GM23338 (cell line): ENCODE measurements at regions not wholly inside any gene's neighbourhood (a gene's known extent, or its start where the extent isn't known, plus 50 kb on each side); places are given as distances from the start of the nearest gene placed in this dataset.

ENCODE experiments used
- ATAC-seq: fragments of 200-7000 bp; cut with Tn5 transposase; 3 replicates; pipeline ENCODE4 v1.9.1; 2020
- DNase-seq: peaks from one replicate; pipeline ENCODE4 v3.0.0-alpha.2; 2015; ENCODE audit warnings: low spot score
- H2AFZ ChIP-seq: fragments of 200-600 bp; sonication (generic); 2 replicates; pipeline ENCODE4 v1.8.0; 2016; ENCODE audit warnings: antibody characterized with exemption, mild to moderate bottlenecking, moderate library complexity
- H3F3A ChIP-seq: fragments of 200-600 bp; sonication (generic); replicated peaks from 2 replicates; pipeline ENCODE4 v1.8.0; 2017; ENCODE audit warnings: antibody characterized with exemption, mixed run types, low read depth
- H3K27ac ChIP-seq: fragments of 200-600 bp; sonication (generic); 2 replicates; pipeline ENCODE4 v1.6.1; 2016; ENCODE audit warnings: low read depth
- H3K27me3 ChIP-seq: fragments of 200-600 bp; sonication (generic); 2 replicates; pipeline ENCODE4 v1.8.0; 2016; ENCODE audit warnings: mild to moderate bottlenecking, mixed run types, moderate library complexity; ENCODE audit not compliant: insufficient read depth
- H3K36me3 ChIP-seq: fragments of 200-600 bp; sonication (generic); 2 replicates; pipeline ENCODE4 v1.8.0; 2016; ENCODE audit warnings: mild to moderate bottlenecking; ENCODE audit not compliant: insufficient read depth
- H3K4me1 ChIP-seq: fragments of 200-600 bp; sonication (generic); 2 replicates; pipeline ENCODE4 v1.8.0; 2016; ENCODE audit warnings: mild to moderate bottlenecking, moderate library complexity; ENCODE audit not compliant: insufficient read depth
- H3K4me2 ChIP-seq: fragments of 200-600 bp; sonication (generic); 2 replicates; pipeline ENCODE4 v1.7.1; 2017; ENCODE audit warnings: mixed run types
- H3K4me3 ChIP-seq: fragments of 200-600 bp; sonication (generic); 2 replicates; pipeline ENCODE4 v1.6.1; 2016; ENCODE audit warnings: mixed run types
- H3K79me2 ChIP-seq: fragments of 200-600 bp; sonication (generic); replicated peaks from 2 replicates; pipeline ENCODE4 v1.8.0; 2017; ENCODE audit warnings: mild to moderate bottlenecking; ENCODE audit not compliant: insufficient read depth
- H3K9me2 ChIP-seq: fragments of 200-600 bp; sonication (generic); 2 replicates; pipeline ENCODE4 v1.8.0; 2017; ENCODE audit not compliant: insufficient read depth
- H4K20me1 ChIP-seq: fragments of 200-600 bp; sonication (generic); replicated peaks from 2 replicates; pipeline ENCODE4 v1.8.0; 2017; ENCODE audit warnings: mild to moderate bottlenecking; ENCODE audit not compliant: insufficient read depth
- H3K27ac Mint-ChIP-seq: 2 replicates; pipeline ENCODE4 v1.8.0; 2020; ENCODE audit warnings: inconsistent platforms, mild to moderate bottlenecking, moderate library complexity, mixed read lengths
- H3K27me3 Mint-ChIP-seq: 3 replicates; pipeline ENCODE4 v1.8.0; 2022; ENCODE audit warnings: low read depth, mild to moderate bottlenecking, moderate library complexity, mixed read lengths, inconsistent platforms; ENCODE audit not compliant: insufficient read depth, poor library complexity
- H3K36me3 Mint-ChIP-seq: 3 replicates; pipeline ENCODE4 v1.8.0; 2021; ENCODE audit warnings: low read depth, mild to moderate bottlenecking, inconsistent platforms, moderate library complexity, mixed read lengths
- H3K4me1 Mint-ChIP-seq: 3 replicates; pipeline ENCODE4 v1.8.0; 2020; ENCODE audit warnings: mild to moderate bottlenecking, inconsistent platforms, mixed read lengths
- H3K4me3 Mint-ChIP-seq: 3 replicates; pipeline ENCODE4 v1.8.0; 2021; ENCODE audit warnings: moderate library complexity, mild to moderate bottlenecking, inconsistent platforms, mixed read lengths
- H3K9me3 Mint-ChIP-seq: 3 replicates; pipeline ENCODE4 v1.8.0; 2020; ENCODE audit warnings: moderate library complexity, mild to moderate bottlenecking, inconsistent platforms, mixed read lengths
- CREB1 ChIP-seq: fragments of 250-450 bp; sonication (Bioruptor Pico); IDR thresholded peaks from 2 replicates; pipeline ENCODE4 v1.5.0; 2020; ENCODE audit warnings: low read depth, mild to moderate bottlenecking, moderate library complexity
- EZH2 ChIP-seq: fragments of 200-600 bp; sonication (generic); IDR thresholded peaks from one replicate; pipeline ENCODE4 v1.8.0; 2017; ENCODE audit warnings: antibody characterized with exemption, mild to moderate bottlenecking, low read depth; ENCODE audit not compliant: unreplicated experiment
- EZH2phosphoT487 ChIP-seq: fragments of 200-600 bp; sonication (generic); IDR thresholded peaks from one replicate; pipeline ENCODE4 v1.8.1; 2018; ENCODE audit warnings: antibody characterized with exemption; ENCODE audit not compliant: unreplicated experiment
- JUNB ChIP-seq: IDR thresholded peaks from one replicate; pipeline ENCODE4 v1.6.1; 2016; ENCODE audit warnings: antibody characterized with exemption; ENCODE audit not compliant: unreplicated experiment
- NANOG ChIP-seq: IDR thresholded peaks from 2 replicates; pipeline ENCODE4 v1.6.1; 2016; ENCODE audit warnings: antibody characterized with exemption, borderline replicate concordance
- POLR2AphosphoS5 ChIP-seq: IDR thresholded peaks from 2 replicates; pipeline ENCODE4 v1.6.1; 2016; ENCODE audit warnings: antibody characterized with exemption, low read depth
- STAT1 ChIP-seq: IDR thresholded peaks from one replicate; pipeline ENCODE4 v1.6.1; 2016; ENCODE audit warnings: antibody characterized with exemption; ENCODE audit not compliant: unreplicated experiment
- ZNF114 ChIP-seq: fragments of 250-450 bp; sonication (Bioruptor Pico); IDR thresholded peaks from 2 replicates; pipeline ENCODE4 v1.5.0; 2020; ENCODE audit warnings: mild to moderate bottlenecking, moderate library complexity
- ZNF331 ChIP-seq: fragments of 250-450 bp; sonication (Bioruptor Pico); IDR thresholded peaks from 2 replicates; pipeline ENCODE4 v1.5.0; 2020; ENCODE audit warnings: low read depth, mild to moderate bottlenecking, moderate library complexity
- TF ChIP-seq, protein P1 (sequence below), 2 experiments: fragments of 200-600 bp in 1 of 2; sonication (generic) in 1 of 2; conservative IDR thresholded peaks; 2 replicates each; pipeline versions ENCODE4 v1.5.1 to v1.6.1; 2016 to 2017; ENCODE audit warnings: antibody characterized with exemption in 2 of 2, low read depth in 2 of 2, mild to moderate bottlenecking in 2 of 2, moderate library complexity in 1 of 2
- TF ChIP-seq, protein P2 (sequence below): fragments of 250-450 bp; sonication (Bioruptor Pico); IDR thresholded peaks from 2 replicates; pipeline ENCODE4 v1.5.0; 2020; ENCODE audit warnings: mild to moderate bottlenecking, moderate library complexity

DNA sequence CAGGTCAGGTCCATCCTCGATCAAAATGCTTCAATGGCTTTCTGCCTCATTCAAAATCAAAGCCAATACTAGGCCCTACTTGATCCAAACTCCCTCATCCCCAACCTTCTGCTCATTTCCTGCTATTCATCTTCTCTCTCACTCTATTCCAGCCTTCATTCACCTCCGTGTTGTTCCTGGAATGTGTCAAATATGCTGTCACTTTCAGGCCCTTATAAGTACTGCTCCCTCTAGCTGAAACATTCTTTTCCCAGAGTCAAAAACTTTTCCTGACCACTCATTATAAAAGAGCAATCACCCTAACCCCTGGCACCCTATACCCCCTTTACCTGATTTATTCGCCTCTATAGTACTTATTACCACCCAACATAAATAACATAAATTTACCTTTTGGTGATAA, 303.7 kb upstream of the PMFBP1 start:
- ATAC-seq (no peak), DNase-seq (peak; percentile 43)
- Histone ChIP-seq H3K27me3 (no peaks in the 10 kb centered on the region), H3K9me2 (no peaks in the 10 kb centered on the region), H3K27ac (no peak overlapping the region), H3K36me3 (no peaks in the 10 kb centered on the region), H4K20me1 (no peaks in the 10 kb centered on the region), H3K4me3 (no peak overlapping the region), H3F3A (no peaks in the 10 kb centered on the region), H3K4me2 (no peak overlapping the region), H3K4me1 (0 out of 2 replicates have a peak, but pooled peaks cover 3% of the 10 kb centered on the region), H3K79me2 (no peaks in the 10 kb centered on the region), H2AFZ (no peak overlapping the region)
- Mint-ChIP-seq H3K27ac (no peak overlapping the region), H3K36me3 (no peaks in the 10 kb centered on the region), H3K9me3 (no peaks in the 10 kb centered on the region), H3K27me3 (no peaks in the 10 kb centered on the region), H3K4me3 (no peak overlapping the region), H3K4me1 (peaks cover 4% of the 10 kb centered on the region)
- TF ChIP-seq, protein P1, sequence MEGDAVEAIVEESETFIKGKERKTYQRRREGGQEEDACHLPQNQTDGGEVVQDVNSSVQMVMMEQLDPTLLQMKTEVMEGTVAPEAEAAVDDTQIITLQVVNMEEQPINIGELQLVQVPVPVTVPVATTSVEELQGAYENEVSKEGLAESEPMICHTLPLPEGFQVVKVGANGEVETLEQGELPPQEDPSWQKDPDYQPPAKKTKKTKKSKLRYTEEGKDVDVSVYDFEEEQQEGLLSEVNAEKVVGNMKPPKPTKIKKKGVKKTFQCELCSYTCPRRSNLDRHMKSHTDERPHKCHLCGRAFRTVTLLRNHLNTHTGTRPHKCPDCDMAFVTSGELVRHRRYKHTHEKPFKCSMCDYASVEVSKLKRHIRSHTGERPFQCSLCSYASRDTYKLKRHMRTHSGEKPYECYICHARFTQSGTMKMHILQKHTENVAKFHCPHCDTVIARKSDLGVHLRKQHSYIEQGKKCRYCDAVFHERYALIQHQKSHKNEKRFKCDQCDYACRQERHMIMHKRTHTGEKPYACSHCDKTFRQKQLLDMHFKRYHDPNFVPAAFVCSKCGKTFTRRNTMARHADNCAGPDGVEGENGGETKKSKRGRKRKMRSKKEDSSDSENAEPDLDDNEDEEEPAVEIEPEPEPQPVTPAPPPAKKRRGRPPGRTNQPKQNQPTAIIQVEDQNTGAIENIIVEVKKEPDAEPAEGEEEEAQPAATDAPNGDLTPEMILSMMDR (conservative IDR thresholded peaks at IDR 0.05; ENCODE audit: low read depth in 2 of 2) = 0 out of 4 replicates have a peak, but pooled peaks of 1 of the 2 experiments have one; percentile 17
- TF ChIP-seq STAT1 (no peak), JUNB (no peak), CREB1 (CRISPR knock-in tag) (no peak)

DNA sequence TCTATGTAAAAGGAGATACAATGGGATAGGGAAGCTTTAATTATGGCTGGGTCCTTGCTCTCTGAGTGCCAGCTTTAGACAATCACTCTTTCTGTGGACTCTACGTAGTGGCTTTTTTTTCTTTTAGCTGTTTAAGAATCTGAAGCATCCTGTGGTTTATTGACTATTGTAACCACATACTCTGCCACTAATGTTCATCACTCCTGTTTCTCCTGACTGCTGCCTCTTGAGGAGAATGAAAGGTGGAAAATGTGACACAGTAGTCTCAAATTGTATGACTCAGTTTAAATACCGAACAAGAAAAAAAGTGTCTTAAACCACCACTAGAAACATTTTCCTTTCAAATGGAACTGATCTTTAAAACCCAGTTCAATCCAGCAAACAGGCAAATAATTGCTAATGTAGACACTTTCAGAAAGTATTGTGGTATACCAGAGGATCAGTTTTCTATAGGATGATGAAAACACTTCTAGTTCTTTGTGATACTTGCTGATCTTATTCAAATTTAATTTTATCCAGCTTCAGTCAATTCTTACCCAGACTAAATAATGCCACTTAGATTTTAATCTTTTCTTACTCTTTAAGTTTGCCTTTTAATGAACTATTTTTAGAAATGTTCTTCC, 302.7 kb upstream of the PMFBP1 start:
- Histone ChIP-seq H3K4me1 (0 out of 2 replicates have a peak, but pooled peaks cover 3% of the 10 kb centered on the region), H3K27ac (no peak overlapping the region), H3K4me3 (no peak overlapping the region), H3K9me2 (no peaks in the 10 kb centered on the region), H3K4me2 (no peak overlapping the region), H4K20me1 (no peaks in the 10 kb centered on the region), H2AFZ (no peak overlapping the region), H3K27me3 (no peaks in the 10 kb centered on the region), H3K36me3 (no peaks in the 10 kb centered on the region), H3F3A (no peaks in the 10 kb centered on the region), H3K79me2 (no peaks in the 10 kb centered on the region)
- DNase-seq = no peak
- peaks cover 4% of the 10 kb centered on the region for H3K4me1 Mint-ChIP-seq
- H3K27me3 Mint-ChIP-seq = no peaks in the 10 kb centered on the region
- no peak overlapping the region for H3K27ac Mint-ChIP-seq
- H3K4me3 Mint-ChIP-seq = no peak overlapping the region
- no peak for ATAC-seq
- no peaks in the 10 kb centered on the region for H3K36me3 Mint-ChIP-seq
- no peaks in the 10 kb centered on the region for H3K9me3 Mint-ChIP-seq
- TF ChIP-seq ZNF331 = no peak
- TF ChIP-seq, protein P2, sequence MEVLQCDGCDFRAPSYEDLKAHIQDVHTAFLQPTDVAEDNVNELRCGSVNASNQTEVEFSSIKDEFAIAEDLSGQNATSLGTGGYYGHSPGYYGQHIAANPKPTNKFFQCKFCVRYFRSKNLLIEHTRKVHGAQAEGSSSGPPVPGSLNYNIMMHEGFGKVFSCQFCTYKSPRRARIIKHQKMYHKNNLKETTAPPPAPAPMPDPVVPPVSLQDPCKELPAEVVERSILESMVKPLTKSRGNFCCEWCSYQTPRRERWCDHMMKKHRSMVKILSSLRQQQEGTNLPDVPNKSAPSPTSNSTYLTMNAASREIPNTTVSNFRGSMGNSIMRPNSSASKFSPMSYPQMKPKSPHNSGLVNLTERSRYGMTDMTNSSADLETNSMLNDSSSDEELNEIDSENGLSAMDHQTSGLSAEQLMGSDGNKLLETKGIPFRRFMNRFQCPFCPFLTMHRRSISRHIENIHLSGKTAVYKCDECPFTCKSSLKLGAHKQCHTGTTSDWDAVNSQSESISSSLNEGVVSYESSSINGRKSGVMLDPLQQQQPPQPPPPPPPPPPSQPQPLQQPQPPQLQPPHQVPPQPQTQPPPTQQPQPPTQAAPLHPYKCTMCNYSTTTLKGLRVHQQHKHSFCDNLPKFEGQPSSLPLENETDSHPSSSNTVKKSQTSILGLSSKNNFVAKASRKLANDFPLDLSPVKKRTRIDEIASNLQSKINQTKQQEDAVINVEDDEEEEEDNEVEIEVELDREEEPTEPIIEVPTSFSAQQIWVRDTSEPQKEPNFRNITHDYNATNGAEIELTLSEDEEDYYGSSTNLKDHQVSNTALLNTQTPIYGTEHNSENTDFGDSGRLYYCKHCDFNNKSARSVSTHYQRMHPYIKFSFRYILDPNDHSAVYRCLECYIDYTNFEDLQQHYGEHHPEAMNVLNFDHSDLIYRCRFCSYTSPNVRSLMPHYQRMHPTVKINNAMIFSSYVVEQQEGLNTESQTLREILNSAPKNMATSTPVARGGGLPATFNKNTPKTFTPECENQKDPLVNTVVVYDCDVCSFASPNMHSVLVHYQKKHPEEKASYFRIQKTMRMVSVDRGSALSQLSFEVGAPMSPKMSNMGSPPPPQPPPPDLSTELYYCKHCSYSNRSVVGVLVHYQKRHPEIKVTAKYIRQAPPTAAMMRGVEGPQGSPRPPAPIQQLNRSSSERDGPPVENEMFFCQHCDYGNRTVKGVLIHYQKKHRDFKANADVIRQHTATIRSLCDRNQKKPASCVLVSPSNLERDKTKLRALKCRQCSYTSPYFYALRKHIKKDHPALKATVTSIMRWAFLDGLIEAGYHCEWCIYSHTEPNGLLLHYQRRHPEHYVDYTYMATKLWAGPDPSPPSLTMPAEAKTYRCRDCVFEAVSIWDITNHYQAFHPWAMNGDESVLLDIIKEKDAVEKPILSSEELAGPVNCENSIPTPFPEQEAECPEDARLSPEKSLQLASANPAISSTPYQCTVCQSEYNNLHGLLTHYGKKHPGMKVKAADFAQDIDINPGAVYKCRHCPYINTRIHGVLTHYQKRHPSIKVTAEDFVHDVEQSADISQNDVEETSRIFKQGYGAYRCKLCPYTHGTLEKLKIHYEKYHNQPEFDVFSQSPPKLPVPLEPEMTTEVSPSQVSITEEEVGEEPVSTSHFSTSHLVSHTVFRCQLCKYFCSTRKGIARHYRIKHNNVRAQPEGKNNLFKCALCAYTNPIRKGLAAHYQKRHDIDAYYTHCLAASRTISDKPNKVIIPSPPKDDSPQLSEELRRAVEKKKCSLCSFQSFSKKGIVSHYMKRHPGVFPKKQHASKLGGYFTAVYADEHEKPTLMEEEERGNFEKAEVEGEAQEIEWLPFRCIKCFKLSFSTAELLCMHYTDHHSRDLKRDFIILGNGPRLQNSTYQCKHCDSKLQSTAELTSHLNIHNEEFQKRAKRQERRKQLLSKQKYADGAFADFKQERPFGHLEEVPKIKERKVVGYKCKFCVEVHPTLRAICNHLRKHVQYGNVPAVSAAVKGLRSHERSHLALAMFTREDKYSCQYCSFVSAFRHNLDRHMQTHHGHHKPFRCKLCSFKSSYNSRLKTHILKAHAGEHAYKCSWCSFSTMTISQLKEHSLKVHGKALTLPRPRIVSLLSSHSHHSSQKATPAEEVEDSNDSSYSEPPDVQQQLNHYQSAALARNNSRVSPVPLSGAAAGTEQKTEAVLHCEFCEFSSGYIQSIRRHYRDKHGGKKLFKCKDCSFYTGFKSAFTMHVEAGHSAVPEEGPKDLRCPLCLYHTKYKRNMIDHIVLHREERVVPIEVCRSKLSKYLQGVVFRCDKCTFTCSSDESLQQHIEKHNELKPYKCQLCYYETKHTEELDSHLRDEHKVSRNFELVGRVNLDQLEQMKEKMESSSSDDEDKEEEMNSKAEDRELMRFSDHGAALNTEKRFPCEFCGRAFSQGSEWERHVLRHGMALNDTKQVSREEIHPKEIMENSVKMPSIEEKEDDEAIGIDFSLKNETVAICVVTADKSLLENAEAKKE (CRISPR knock-in tag) = no peak
- TF ChIP-seq NANOG = no peak
- TF ChIP-seq CREB1 (CRISPR knock-in tag) = no peak
- TF ChIP-seq JUNB = no peak
- no peak for TF ChIP-seq EZH2
- TF ChIP-seq ZNF114 = no peak
- TF ChIP-seq, protein P1 (conservative IDR thresholded peaks at IDR 0.05; ENCODE audit: low read depth in 2 of 2) = no peak
- no peak for TF ChIP-seq POLR2AphosphoS5
- TF ChIP-seq EZH2phosphoT487 = no peak
